ENCODE measurements at regions not wholly inside any gene's neighbourhood (a gene's known extent, or its start where the extent isn't known, plus 50 kb on each side); places are given as distances from the start of the nearest gene placed in this dataset.

GRCh38 chr11:105312266-105312665, 172.7 kb upstream of the CARD18 start:
- TF ChIP-seq POLR2AphosphoS5 (IDR thresholded peaks at IDR 0.05; ENCODE audit: borderline replicate concordance, low read depth, low read length) (no peak), EZH2 (IDR thresholded peaks at IDR 0.05) (no peak)
